NB4 (cell line): ENCODE measurements at regions not wholly inside any gene's neighbourhood (a gene's known extent, or its start where the extent isn't known, plus 50 kb on each side); places are given as distances from the start of the nearest gene placed in this dataset.

Experiments
- DNase-seq: peaks from one replicate; pipeline ENCODE4 v3.0.0; 2010; ENCODE audit warnings: low read depth
- H3K4me3 ChIP-seq: one replicate; pipeline ENCODE4 v1.5.1; 2011; ENCODE audit warnings: mild to moderate bottlenecking, low read depth, low read length, moderate library complexity
- CTCF ChIP-seq: IDR thresholded peaks from one replicate; pipeline ENCODE4 v1.5.1; 2012; ENCODE audit warnings: low read depth, low read length
- MAX ChIP-seq: IDR thresholded peaks from 2 replicates; pipeline ENCODE4 v1.6.1; 2011; ENCODE audit warnings: low read depth, low read length
- MYC ChIP-seq: IDR thresholded peaks from 2 replicates; pipeline ENCODE4 v1.6.1; 2011; ENCODE audit warnings: low read depth, low read length
- POLR2A ChIP-seq: IDR thresholded peaks from 2 replicates; pipeline ENCODE4 v1.6.1; 2011; ENCODE audit warnings: mild to moderate bottlenecking; ENCODE audit not compliant: insufficient read length; ENCODE audit errors: extremely low read depth

DNA sequence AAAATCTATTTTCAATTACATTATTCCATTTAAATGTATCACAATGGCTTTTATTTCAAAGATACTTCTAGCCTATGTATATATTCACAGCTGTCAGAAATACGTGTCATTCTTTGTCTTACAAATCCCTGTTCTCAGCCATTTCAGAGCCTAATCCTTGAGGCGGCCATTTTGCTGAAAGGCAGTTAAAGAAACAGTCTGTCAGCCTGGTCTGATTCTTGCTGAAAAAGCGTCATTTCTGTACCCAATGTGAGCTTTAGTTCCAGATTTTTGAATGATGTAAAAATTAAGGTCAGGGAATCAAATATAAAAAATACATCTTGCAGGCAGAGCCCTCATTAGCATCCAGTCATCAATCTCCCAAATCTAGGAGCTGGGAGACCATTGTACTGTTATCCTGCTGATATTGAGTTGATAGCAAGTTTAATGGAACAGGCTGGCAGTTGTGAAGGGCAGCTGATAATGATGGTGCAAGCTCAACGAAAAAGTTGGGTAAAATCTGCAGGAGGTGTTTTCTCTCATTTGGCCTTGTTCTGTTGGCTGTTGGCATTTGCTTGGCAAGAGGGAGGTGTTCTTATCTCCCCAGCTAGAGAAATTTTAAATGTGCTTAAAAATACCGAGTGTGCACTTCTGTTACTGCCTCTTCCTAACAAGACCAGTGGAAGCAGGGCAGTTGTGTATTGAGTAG, 314.8 kb downstream of the SOX4 start:
- DNase-seq, result no peak

DNA sequence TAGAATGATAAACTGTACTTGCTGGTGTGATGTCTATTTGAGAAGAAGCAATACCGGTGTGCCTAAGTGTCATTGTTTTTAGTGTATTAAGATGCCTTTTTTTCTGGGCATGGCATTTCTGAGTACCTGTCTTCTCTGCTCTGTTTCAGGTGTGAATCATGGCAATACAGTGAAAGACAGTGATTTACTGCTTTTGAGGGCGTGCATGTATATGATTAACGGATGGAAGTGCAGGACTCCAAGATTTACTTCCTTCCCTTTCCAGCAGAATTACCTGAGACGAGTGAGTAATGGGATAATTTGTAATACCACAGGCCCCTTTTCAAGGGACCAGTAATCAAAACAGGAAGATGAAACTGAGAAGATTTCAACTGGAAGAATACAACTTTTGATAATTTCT, 315.8 kb downstream of the SOX4 start:
- DNase-seq, result no peak
- TF ChIP-seq MAX (no peak), CTCF (no peak), POLR2A (no peak), MYC (no peak)
- H3K4me3 ChIP-seq, result no peak overlapping the region

More for the DNA sequence above, 314.8 kb downstream of the SOX4 start:
- H3K4me3 ChIP-seq, result no peak overlapping the region
- TF ChIP-seq MYC (no peak), MAX (no peak), CTCF (no peak), POLR2A (no peak)

- TF ChIP-seq MAX (no peak), CTCF (no peak), MYC (no peak), POLR2A (no peak)
- no peak overlapping the region for H3K4me3 ChIP-seq
- no peak for DNase-seq
Observed at GRCh38 chr6:21911208-21911607, 317.7 kb downstream of the SOX4 start.

GRCh38 chr6:21912151-21912832, 318.7 kb downstream of the SOX4 start:
- TF ChIP-seq POLR2A (no peak), MYC (no peak), MAX (no peak), CTCF (no peak)
- no peak for DNase-seq
- no peak overlapping the region for H3K4me3 ChIP-seq

- no peak for TF ChIP-seq POLR2A
- TF ChIP-seq MYC, result no peak
- no peak for TF ChIP-seq CTCF
- TF ChIP-seq MAX, result no peak
- no peak for DNase-seq
Observed at GRCh38 chr6:21914121-21914973, 320.8 kb downstream of the SOX4 start.

More at GRCh38 chr6:21914121-21914973, 320.8 kb downstream of the SOX4 start:
- no peak overlapping the region for H3K4me3 ChIP-seq
